IMR-90 (cell line): ENCODE measurements at regions not wholly inside any gene's neighbourhood (a gene's known extent, or its start where the extent isn't known, plus 50 kb on each side); places are given as distances from the start of the nearest gene placed in this dataset.

Experiments
- ATAC-seq: fragments of 200-7000 bp; cut with Tn5 transposase; 2 replicates; pipeline ENCODE4 v1.9.1; 2020; ENCODE audit warnings: low read depth, mild to moderate bottlenecking, moderate library complexity
- BruUV-seq: library from RNA; stranded (reverse); fragments of 400-500 nt; replicated peaks from 2 replicates; lab custom pipeline; 2021; lab: Mats Ljungman, UMichigan
- CTCF ChIA-PET: fragments of 300-600 bp; formaldehyde crosslinking; extraction: SDS; loops from one replicate; lab custom pipeline; 2021; ENCODE audit warnings: antibody characterized with exemption; lab: Yijun Ruan, JAX
- POLR2A ChIA-PET: fragments of 300-600 bp; sonication (Branson Sonifier 250); formaldehyde crosslinking; loops from one replicate; lab custom pipeline; 2022; ENCODE audit warnings: antibody characterized with exemption; ENCODE audit not compliant: unreplicated experiment; lab: Charles Lee
- DNase-seq: peaks from one replicate; pipeline ENCODE4 v3.0.0; 2013
- H2AFZ ChIP-seq: replicated peaks from 2 replicates; pipeline ENCODE3; 2013; ENCODE audit warnings: low read length, mild to moderate bottlenecking; ENCODE audit not compliant: poor library complexity
- H2AK5ac ChIP-seq: 2 replicates; pipeline ENCODE4 v1.6.1; 2013; ENCODE audit warnings: low read depth, low read length, inconsistent platforms
- H2AK9ac ChIP-seq: replicated peaks from 2 replicates; pipeline ENCODE3; 2013; ENCODE audit warnings: mild to moderate bottlenecking, low read depth, low read length, moderate library complexity; ENCODE audit not compliant: poor library complexity
- H2BK120ac ChIP-seq: 2 replicates; pipeline ENCODE4 v1.6.1; 2013; ENCODE audit warnings: low read depth, low read length, inconsistent platforms
- H2BK15ac ChIP-seq: 3 replicates; pipeline ENCODE4 v1.6.1; 2013; ENCODE audit warnings: low read depth, low read length, inconsistent platforms
- H2BK20ac ChIP-seq: 2 replicates; pipeline ENCODE4 v1.6.1; 2013; ENCODE audit warnings: low read depth, mild to moderate bottlenecking, inconsistent platforms, low read length, moderate library complexity
- H2BK5ac ChIP-seq: 2 replicates; pipeline ENCODE4 v1.6.1; 2013; ENCODE audit warnings: mild to moderate bottlenecking, low read depth, low read length, inconsistent platforms; ENCODE audit not compliant: poor library complexity, severe bottlenecking
- H3K14ac ChIP-seq: replicated peaks from 2 replicates; pipeline ENCODE4 v1.6.1; 2013; ENCODE audit warnings: low read depth, low read length, inconsistent platforms
- H3K18ac ChIP-seq: 2 replicates; pipeline ENCODE4 v1.6.1; 2013; ENCODE audit warnings: low read depth, low read length, control low read depth
- H3K23ac ChIP-seq: 2 replicates; pipeline ENCODE4 v1.6.1; 2013; ENCODE audit warnings: low read depth, low read length, inconsistent platforms
- H3K27ac ChIP-seq: 2 replicates; pipeline ENCODE4 v1.5.1; 2013; ENCODE audit warnings: mild to moderate bottlenecking, control low read depth, low read length; ENCODE audit not compliant: insufficient read depth
- H3K27me3 ChIP-seq: 2 replicates; pipeline ENCODE4 v1.6.1; 2013; ENCODE audit warnings: low read length; ENCODE audit not compliant: control insufficient read depth, insufficient read depth
- H3K36me3 ChIP-seq: 2 replicates; pipeline ENCODE4 v1.6.1; 2013; ENCODE audit warnings: low read length, mixed read lengths; ENCODE audit not compliant: control insufficient read depth, insufficient read depth
- H3K4ac ChIP-seq: 2 replicates; pipeline ENCODE4 v1.6.1; 2013; ENCODE audit warnings: low read depth, low read length, inconsistent platforms
- H3K4me1 ChIP-seq: 2 replicates; pipeline ENCODE4 v1.6.1; 2013; ENCODE audit warnings: low read length, mixed read lengths; ENCODE audit not compliant: control insufficient read depth, insufficient read depth
- H3K4me2 ChIP-seq: 2 replicates; pipeline ENCODE4 v1.6.1; 2013; ENCODE audit warnings: low read depth, mild to moderate bottlenecking, control low read depth, low read length, moderate library complexity
- H3K4me3 ChIP-seq: 2 replicates; pipeline ENCODE4 v1.5.1; 2013; ENCODE audit warnings: low read depth, mild to moderate bottlenecking, control low read depth, low read length, moderate library complexity; ENCODE audit not compliant: insufficient read depth
- H3K56ac ChIP-seq: 2 replicates; pipeline ENCODE4 v1.6.1; 2013; ENCODE audit warnings: low read length, inconsistent platforms; ENCODE audit not compliant: insufficient read depth; ENCODE audit errors: extremely low read depth
- H3K79me1 ChIP-seq, 2 experiments: 2 replicates each; pipeline ENCODE4 v1.6.1; 2013; ENCODE audit warnings: low read length in 2 of 2, inconsistent platforms in 1 of 2, low read depth in 1 of 2
- H3K9ac ChIP-seq: 2 replicates; pipeline ENCODE4 v1.6.1; 2013; ENCODE audit warnings: low read depth, low read length, control low read depth
- H3K9me1 ChIP-seq: 2 replicates; pipeline ENCODE4 v1.6.1; 2013; ENCODE audit warnings: low read length, inconsistent platforms; ENCODE audit not compliant: insufficient read depth
- H3K9me3 ChIP-seq: 2 replicates; pipeline ENCODE4 v1.6.1; 2013; ENCODE audit warnings: low read length; ENCODE audit not compliant: control insufficient read depth, insufficient read depth
- H4K20me1 ChIP-seq: 2 replicates; pipeline ENCODE4 v1.6.1; 2013; ENCODE audit warnings: low read length, inconsistent platforms; ENCODE audit not compliant: insufficient read depth
- H4K5ac ChIP-seq: 2 replicates; pipeline ENCODE4 v1.6.1; 2013; ENCODE audit warnings: mild to moderate bottlenecking, low read depth, low read length, control low read depth
- H4K8ac ChIP-seq, 2 experiments: 2 replicates each; pipeline ENCODE4 v1.6.1; 2013; ENCODE audit warnings: low read depth in 2 of 2, low read length in 2 of 2, control low read depth in 1 of 2, inconsistent platforms in 1 of 2
- H4K91ac ChIP-seq: 2 replicates; pipeline ENCODE4 v1.6.1; 2013; ENCODE audit warnings: low read depth, low read length, inconsistent platforms; ENCODE audit not compliant: insufficient read depth
- CHD1 ChIP-seq: IDR thresholded peaks from 2 replicates; pipeline ENCODE4 v1.6.1; 2012; ENCODE audit warnings: low read depth, low read length, improper control_type of control experiment
- FOS ChIP-seq: fragments of 150-350 bp; IDR thresholded peaks from 2 replicates; pipeline ENCODE4 v1.6.1; 2016; ENCODE audit warnings: low read depth, low read length
- MAZ ChIP-seq: IDR thresholded peaks from 2 replicates; pipeline ENCODE4 v1.6.1; 2012; ENCODE audit warnings: low read depth, mild to moderate bottlenecking, low read length, improper control_type of control experiment, moderate library complexity, borderline replicate concordance
- MXI1 ChIP-seq: IDR thresholded peaks from 2 replicates; pipeline ENCODE4 v1.6.1; 2012; ENCODE audit warnings: low read depth, mild to moderate bottlenecking, low read length, moderate library complexity, borderline replicate concordance
- NFE2L2 ChIP-seq: fragments of 150-350 bp; IDR thresholded peaks from 2 replicates; pipeline ENCODE4 v1.6.1; 2016; ENCODE audit warnings: low read depth, mild to moderate bottlenecking, low read length
- SMC3 ChIP-seq: fragments of 150-350 bp; IDR thresholded peaks from 2 replicates; pipeline ENCODE4 v1.6.1; 2016; ENCODE audit warnings: low read depth, mild to moderate bottlenecking, antibody characterized with exemption, low read length, moderate library complexity
- WGBS, 2 experiments: methylation state at CpG; one replicate each; pipeline versions ENCODE4 v1.1.5 to v1.1.7; 2013; ENCODE audit warnings: missing lambda C conversion rate in 2 of 2; ENCODE audit not compliant: insufficient read length in 1 of 2; ENCODE audit errors: extremely low coverage in 2 of 2; 5-methylcytosine and 5-hydroxymethylcytosine counted together
- dilution Hi-C: fragments of 300-500 bp; cut with HindIII; formaldehyde crosslinking; loops from one replicate; pipeline ENCODE4 v1.14.3; 2018; ENCODE audit warnings: low sequenced_read_pairs; ENCODE audit not compliant: unreplicated experiment
- in situ Hi-C: fragments of 300-500 bp; cut with MboI; formaldehyde crosslinking; loops from 3 replicates; pipeline ENCODE4 v1.14.3; 2019; ENCODE audit warnings: low sequenced_read_pairs, inconsistent platforms, mixed read lengths
- intact Hi-C: fragments of 100-400 bp; cut with micrococcal nuclease; formaldehyde crosslinking; loops from 2 replicates; pipeline ENCODE4 v1.10.0; 2022
- TF ChIP-seq, protein P1 (sequence below): conservative IDR thresholded peaks from 2 replicates; pipeline ENCODE4 v1.5.1; 2012; ENCODE audit warnings: mild to moderate bottlenecking, low read depth, low read length, improper control_type of control experiment
- TF ChIP-seq, protein P2 (sequence below): fragments of 150-350 bp; IDR thresholded peaks from 2 replicates; pipeline ENCODE4 v1.6.1; 2017; ENCODE audit warnings: mild to moderate bottlenecking, antibody characterized with exemption, low read length, low read depth
- TF ChIP-seq, protein P3 (sequence below): fragments of 150-350 bp; IDR thresholded peaks from 2 replicates; pipeline ENCODE4 v1.6.1; 2016; ENCODE audit warnings: low read depth, mild to moderate bottlenecking, low read length, moderate library complexity, borderline replicate concordance

DNA sequence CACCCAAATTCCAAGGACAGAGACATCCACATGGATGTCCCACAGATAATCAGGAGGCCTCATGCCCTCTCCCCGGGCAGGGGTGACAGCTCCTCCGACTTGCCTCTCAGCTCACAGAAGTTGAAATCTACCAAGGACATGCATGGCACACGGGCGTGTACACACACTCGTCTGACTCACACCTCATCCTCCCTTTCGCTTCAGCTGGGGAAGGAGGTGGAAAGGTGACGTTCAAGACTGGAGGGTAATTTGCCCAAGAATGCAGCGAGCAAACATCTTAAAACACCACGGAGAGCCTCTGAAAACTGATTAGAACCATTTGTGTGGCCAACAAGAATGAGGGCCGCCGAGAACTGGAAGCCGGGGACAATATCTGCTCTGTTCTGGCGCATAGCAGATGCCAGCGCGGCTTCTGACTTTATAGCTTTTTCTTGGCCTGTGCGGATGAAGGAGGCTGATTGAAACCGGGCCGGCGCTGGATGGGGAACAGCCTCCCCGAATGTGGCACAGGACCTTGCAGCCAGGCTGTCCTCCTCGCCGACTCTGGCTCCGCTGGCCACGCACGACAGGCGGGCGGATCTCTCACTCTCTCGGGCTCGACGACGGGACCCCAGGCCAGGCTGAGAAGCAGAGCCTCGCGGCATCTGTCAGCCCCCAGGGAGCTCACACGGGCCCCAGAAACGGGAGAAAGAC lies 100.9 kb downstream of the C16orf95 start:
- ChIA-PET CTCF (no interaction called here), POLR2A (no interaction called here)
- H3K14ac ChIP-seq, result no peak overlapping the region
- H3K4me2 ChIP-seq, result no peak overlapping the region
- H3K27ac ChIP-seq, result no peak overlapping the region
- H4K8ac ChIP-seq, result no peak overlapping the region
- H3K9me1 ChIP-seq, result 0 out of 2 replicates have a peak, but pooled peaks cover 3% of the 10 kb centered on the region
- H2BK5ac ChIP-seq, result no peak overlapping the region
- dilution Hi-C loops, result no loop called here
- no TSS peak for BruUV-seq
- no peak overlapping the region for H4K91ac ChIP-seq
- H2AK9ac ChIP-seq, result peak overlapping the region; percentile 42
- H3K9me3 ChIP-seq, result no peaks in the 10 kb centered on the region; the same call in 1 of the 2 replicates
- no peak overlapping the region for H3K4me3 ChIP-seq
- no peak overlapping the region for H3K56ac ChIP-seq
- 84% methylated on average over 19 of the region's 35 CpGs; no CpG with 5 or more reads in 1 of the 2 experiments for WGBS, 2 experiments
- no peak overlapping the region for H4K5ac ChIP-seq
- TF ChIP-seq NFE2L2 (no peak), FOS (no peak), CHD1 (no peak), MXI1 (no peak), SMC3 (no peak), MAZ (no peak)
- TF ChIP-seq, protein P1, sequence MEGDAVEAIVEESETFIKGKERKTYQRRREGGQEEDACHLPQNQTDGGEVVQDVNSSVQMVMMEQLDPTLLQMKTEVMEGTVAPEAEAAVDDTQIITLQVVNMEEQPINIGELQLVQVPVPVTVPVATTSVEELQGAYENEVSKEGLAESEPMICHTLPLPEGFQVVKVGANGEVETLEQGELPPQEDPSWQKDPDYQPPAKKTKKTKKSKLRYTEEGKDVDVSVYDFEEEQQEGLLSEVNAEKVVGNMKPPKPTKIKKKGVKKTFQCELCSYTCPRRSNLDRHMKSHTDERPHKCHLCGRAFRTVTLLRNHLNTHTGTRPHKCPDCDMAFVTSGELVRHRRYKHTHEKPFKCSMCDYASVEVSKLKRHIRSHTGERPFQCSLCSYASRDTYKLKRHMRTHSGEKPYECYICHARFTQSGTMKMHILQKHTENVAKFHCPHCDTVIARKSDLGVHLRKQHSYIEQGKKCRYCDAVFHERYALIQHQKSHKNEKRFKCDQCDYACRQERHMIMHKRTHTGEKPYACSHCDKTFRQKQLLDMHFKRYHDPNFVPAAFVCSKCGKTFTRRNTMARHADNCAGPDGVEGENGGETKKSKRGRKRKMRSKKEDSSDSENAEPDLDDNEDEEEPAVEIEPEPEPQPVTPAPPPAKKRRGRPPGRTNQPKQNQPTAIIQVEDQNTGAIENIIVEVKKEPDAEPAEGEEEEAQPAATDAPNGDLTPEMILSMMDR, result no peak
- TF ChIP-seq, protein P2, sequence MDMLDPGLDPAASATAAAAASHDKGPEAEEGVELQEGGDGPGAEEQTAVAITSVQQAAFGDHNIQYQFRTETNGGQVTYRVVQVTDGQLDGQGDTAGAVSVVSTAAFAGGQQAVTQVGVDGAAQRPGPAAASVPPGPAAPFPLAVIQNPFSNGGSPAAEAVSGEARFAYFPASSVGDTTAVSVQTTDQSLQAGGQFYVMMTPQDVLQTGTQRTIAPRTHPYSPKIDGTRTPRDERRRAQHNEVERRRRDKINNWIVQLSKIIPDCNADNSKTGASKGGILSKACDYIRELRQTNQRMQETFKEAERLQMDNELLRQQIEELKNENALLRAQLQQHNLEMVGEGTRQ, result no peak
- TF ChIP-seq, protein P3, sequence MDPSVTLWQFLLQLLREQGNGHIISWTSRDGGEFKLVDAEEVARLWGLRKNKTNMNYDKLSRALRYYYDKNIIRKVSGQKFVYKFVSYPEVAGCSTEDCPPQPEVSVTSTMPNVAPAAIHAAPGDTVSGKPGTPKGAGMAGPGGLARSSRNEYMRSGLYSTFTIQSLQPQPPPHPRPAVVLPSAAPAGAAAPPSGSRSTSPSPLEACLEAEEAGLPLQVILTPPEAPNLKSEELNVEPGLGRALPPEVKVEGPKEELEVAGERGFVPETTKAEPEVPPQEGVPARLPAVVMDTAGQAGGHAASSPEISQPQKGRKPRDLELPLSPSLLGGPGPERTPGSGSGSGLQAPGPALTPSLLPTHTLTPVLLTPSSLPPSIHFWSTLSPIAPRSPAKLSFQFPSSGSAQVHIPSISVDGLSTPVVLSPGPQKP, result no peak
- no peak overlapping the region for H2BK20ac ChIP-seq
- no peaks in the 10 kb centered on the region for H3K36me3 ChIP-seq
- H3K23ac ChIP-seq, result no peak overlapping the region
- no peak overlapping the region for H3K4ac ChIP-seq
- in situ Hi-C loops, result no loop called here
- intact Hi-C loops, result no loop called here
- peaks cover 8% of the 10 kb centered on the region for H3K4me1 ChIP-seq
- ATAC-seq (no peak), DNase-seq (no peak)
- H3K18ac ChIP-seq, result no peak overlapping the region
- H2AFZ ChIP-seq, result no peak overlapping the region
- no peak overlapping the region; the same call in 1 of the 2 replicates for H2AK5ac ChIP-seq
- no peaks in the 10 kb centered on the region for H3K79me1 ChIP-seq
- no peaks in the 10 kb centered on the region for H4K20me1 ChIP-seq
- no peak overlapping the region for H2BK15ac ChIP-seq
- H3K9ac ChIP-seq, result no peak overlapping the region
- peaks cover 13% of the 10 kb centered on the region; the same call in 1 of the 2 replicates for H3K27me3 ChIP-seq
- no peak overlapping the region for H2BK120ac ChIP-seq
